ENCODE measurements at regions not wholly inside any gene's neighbourhood (a gene's known extent, or its start where the extent isn't known, plus 50 kb on each side); places are given as distances from the start of the nearest gene placed in this dataset.
"Not testable (repeated sequence)": the region's sequence is repeated elsewhere in the genome, so short reads cannot be mapped to it uniquely, and the experiment has no call there.

GRCh38 chr12:116443821-116444589 is 115.2 kb upstream of the MAP1LC3B2 start:
- TF ChIP-seq CTCF (IDR thresholded peaks at IDR 0.05), result no peak
- Mint-ChIP-seq H3K4me1 (ENCODE audit: low read depth) (peaks cover 8% of the 10 kb centered on the region), H3K4me3 (ENCODE audit: unreplicated experiment) (no peak overlapping the region), H3K27me3 (ENCODE audit: low read depth) (no peaks in the 10 kb centered on the region), H3K27ac (ENCODE audit: unreplicated experiment) (no peak overlapping the region), H3K9me3 (ENCODE audit: low read depth) (no peaks in the 10 kb centered on the region), H3K36me3 (ENCODE audit: low read depth) (no peaks in the 10 kb centered on the region)
- DNase-seq (ENCODE audit: low spot score), result no peak

- TF ChIP-seq CTCF (IDR thresholded peaks at IDR 0.05), result no peak
Observed at GRCh38 chr12:116444590-116444943, 114.6 kb upstream of the MAP1LC3B2 start.

DNA sequence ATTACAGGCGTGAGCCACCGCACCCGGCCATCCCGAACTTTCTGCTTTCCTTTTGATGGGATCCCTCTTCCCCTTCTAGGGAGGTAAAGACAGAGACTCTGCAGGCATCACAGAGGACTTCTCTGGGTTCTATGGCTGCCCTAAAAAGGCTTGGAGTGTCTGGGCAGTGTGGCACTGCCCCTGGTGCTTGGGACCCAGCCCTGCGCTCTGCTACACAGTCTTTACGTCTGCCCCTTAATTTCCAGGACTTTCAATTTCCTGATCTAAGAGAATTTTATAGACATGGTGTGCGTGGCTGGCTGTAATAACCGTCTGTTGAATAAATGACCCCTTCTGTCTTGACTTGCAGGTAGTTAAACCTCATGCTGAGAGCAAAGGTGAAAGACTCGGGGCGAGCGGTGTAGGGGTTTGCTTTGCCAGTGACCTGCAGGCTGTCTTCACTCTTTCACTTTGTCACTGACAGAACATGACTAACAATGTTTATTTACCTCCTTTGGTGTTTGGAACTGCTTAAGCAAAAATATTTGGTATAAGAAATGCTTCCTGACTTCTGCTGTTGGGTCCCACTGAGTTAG is 110.9 kb upstream of the MAP1LC3B2 start:
- peaks cover 6% of the 10 kb centered on the region for H3K4me1 Mint-ChIP-seq (ENCODE audit: low read depth)
- H3K27ac Mint-ChIP-seq (ENCODE audit: unreplicated experiment), result no peak overlapping the region
- no peaks in the 10 kb centered on the region for H3K36me3 Mint-ChIP-seq (ENCODE audit: low read depth)
- no peak for TF ChIP-seq CTCF (IDR thresholded peaks at IDR 0.05)
- H3K27me3 Mint-ChIP-seq (ENCODE audit: low read depth), result no peaks in the 10 kb centered on the region
- no peak overlapping the region for H3K4me3 Mint-ChIP-seq (ENCODE audit: unreplicated experiment)
- H3K9me3 Mint-ChIP-seq (ENCODE audit: low read depth), result no peaks in the 10 kb centered on the region
- DNase-seq (ENCODE audit: low spot score), result no peak

More at GRCh38 chr12:116444590-116444943, 114.6 kb upstream of the MAP1LC3B2 start:
- H3K9me3 Mint-ChIP-seq (ENCODE audit: low read depth), result no peaks in the 10 kb centered on the region
- peaks cover 9% of the 10 kb centered on the region for H3K4me1 Mint-ChIP-seq (ENCODE audit: low read depth)
- H3K36me3 Mint-ChIP-seq (ENCODE audit: low read depth), result no peaks in the 10 kb centered on the region
- H3K27me3 Mint-ChIP-seq (ENCODE audit: low read depth), result no peaks in the 10 kb centered on the region
- no peak overlapping the region for H3K4me3 Mint-ChIP-seq (ENCODE audit: unreplicated experiment)
- H3K27ac Mint-ChIP-seq (ENCODE audit: unreplicated experiment), result no peak overlapping the region
- DNase-seq (ENCODE audit: low spot score), result no peak

DNA sequence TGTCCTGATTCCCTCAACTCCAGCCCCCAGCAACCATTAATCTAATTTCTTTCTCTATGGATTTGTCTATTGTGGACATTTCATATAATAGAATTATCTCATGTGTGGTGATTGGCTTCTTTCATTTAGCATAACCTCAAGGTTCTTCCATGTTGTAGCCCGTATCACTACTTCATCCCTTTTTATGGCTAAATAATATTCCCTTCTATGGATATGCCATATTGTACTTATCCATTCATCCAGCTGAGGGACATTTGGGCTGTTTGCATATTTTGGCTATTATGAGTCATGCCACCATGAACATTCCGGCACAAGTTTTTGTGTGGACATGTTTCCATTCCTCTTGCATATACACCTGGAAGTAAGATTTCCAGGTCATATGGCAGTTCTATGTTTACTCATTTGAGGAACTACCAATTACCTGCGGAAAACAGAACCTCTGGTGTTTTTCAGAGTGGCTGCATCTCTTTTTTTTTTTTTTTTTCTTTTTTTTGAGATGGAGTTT is 108.7 kb upstream of the MAP1LC3B2 start:
- no peaks in the 10 kb centered on the region for H3K9me3 Mint-ChIP-seq (ENCODE audit: low read depth)
- DNase-seq (ENCODE audit: low spot score), result no peak
- H3K4me3 Mint-ChIP-seq (ENCODE audit: unreplicated experiment), result no peak overlapping the region
- no peak overlapping the region for H3K27ac Mint-ChIP-seq (ENCODE audit: unreplicated experiment)
- no peaks in the 10 kb centered on the region for H3K36me3 Mint-ChIP-seq (ENCODE audit: low read depth)
- peaks cover 25% of the 10 kb centered on the region for H3K4me1 Mint-ChIP-seq (ENCODE audit: low read depth)
- TF ChIP-seq CTCF (IDR thresholded peaks at IDR 0.05), result no peak
- H3K27me3 Mint-ChIP-seq (ENCODE audit: low read depth), result no peaks in the 10 kb centered on the region

GRCh38 chr12:116452975-116453374 is 106.2 kb upstream of the MAP1LC3B2 start:
- not testable (repeated sequence) for H3K4me3 Mint-ChIP-seq (ENCODE audit: unreplicated experiment)

More at GRCh38 chr12:116452975-116453374, 106.2 kb upstream of the MAP1LC3B2 start:
- not testable (repeated sequence) for H3K9me3 Mint-ChIP-seq (ENCODE audit: low read depth); DNase-seq (ENCODE audit: low spot score); H3K27me3 Mint-ChIP-seq (ENCODE audit: low read depth); H3K36me3 Mint-ChIP-seq (ENCODE audit: low read depth)
- H3K4me1 Mint-ChIP-seq (ENCODE audit: low read depth), result peaks cover 42% of the 10 kb centered on the region
- H3K27ac Mint-ChIP-seq (ENCODE audit: unreplicated experiment), result peak overlapping the region; percentile 83

All from chondrocyte (in vitro differentiated cells).